ENCODE measurements at regions not wholly inside any gene's neighbourhood (a gene's known extent, or its start where the extent isn't known, plus 50 kb on each side); places are given as distances from the start of the nearest gene placed in this dataset.

DNA sequence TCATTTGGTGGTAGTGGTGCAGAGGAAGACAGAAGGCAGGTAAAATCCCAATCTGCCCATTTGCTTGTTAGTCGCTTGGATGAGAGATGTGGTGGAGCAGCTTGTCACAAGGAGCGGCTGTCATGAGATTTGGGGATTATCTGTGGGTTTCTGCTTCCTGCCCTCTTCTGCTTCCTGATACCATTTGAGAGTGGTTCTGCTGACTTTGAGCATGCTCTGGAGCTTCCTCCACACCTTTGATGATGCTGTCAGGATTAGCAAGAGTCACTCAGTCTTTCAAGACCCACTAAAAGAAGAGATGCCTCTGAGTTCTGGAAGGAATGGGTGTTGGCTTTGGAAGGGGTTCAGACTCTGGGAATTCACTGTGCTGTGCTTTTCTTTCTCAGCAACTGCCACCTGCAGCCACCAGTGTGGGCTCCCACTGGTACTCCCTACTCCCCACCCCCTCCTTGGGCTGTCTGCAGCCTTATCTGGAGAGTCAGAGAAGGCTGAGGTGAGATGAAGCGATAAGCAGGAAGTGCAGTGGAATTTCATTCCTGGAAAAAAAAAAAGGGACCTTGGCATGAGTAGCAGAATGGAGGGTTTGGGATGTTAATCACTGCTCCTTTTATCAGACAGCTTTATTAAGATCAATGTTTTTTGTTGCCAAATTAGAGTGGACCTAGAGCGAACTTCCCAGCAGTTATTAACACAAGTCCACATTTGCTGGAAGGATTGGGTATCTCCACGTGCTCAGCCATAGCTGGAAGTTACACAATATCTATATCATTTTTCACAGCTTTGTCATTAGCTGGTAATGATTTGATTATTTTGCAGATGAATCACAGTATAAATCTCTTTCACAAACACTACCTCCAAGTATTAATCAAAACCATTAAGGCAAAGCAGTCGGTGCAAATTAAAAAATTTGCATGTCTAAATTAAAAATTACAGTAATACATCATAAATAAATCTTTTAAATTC is 233.0 kb upstream of the SATB1 start:
- no peaks in the 10 kb centered on the region for H3K27me3 ChIP-seq (ENCODE audit: low read length)
- no peaks in the 10 kb centered on the region for H3K36me3 ChIP-seq (ENCODE audit: insufficient read depth, low read length)
- H3K9ac ChIP-seq (ENCODE audit: low read length), result no peak overlapping the region
- no peaks in the 10 kb centered on the region for H3K4me1 ChIP-seq (ENCODE audit: low read length)
- H3K79me2 ChIP-seq (ENCODE audit: low read length), result no peaks in the 10 kb centered on the region
- no peak overlapping the region for H3K4me3 ChIP-seq (ENCODE audit: low read length)
- H2AFZ ChIP-seq (ENCODE audit: low read length), result no peak overlapping the region
- no peaks in the 10 kb centered on the region for H3K9me3 ChIP-seq (ENCODE audit: low read length)
- H4K20me1 ChIP-seq (ENCODE audit: insufficient read depth, low read depth, low read length), result no peaks in the 10 kb centered on the region
- H3K4me2 ChIP-seq (ENCODE audit: low read depth, low read length, poor library complexity, severe bottlenecking), result no peak overlapping the region
- no peak for DNase-seq
- H3K9me2 ChIP-seq (replicated peaks; ENCODE audit: insufficient read depth, low read length), result no peaks in the 10 kb centered on the region
- no peak overlapping the region for H3K27ac ChIP-seq (ENCODE audit: low read length)

DNA sequence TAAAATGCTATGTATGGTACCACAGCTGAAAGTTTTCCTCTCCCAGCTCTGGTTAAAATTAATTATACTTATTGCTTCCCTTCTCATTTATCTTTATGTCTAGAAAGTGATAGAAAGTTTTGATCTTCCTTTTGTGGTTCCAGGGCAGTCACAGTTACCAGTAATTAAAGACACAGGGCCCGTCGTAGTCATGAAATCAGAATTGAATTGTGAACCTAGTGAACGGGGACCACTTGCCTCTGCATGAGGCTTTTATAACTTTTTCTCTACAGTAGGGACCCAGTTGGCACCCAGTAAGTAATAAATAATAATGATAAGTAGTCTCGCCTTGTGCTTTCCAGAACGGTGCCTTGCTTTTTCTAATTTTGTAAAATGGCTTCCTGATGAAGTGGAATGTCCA is 231.7 kb upstream of the SATB1 start:
- Histone ChIP-seq H3K9ac (ENCODE audit: low read length) (no peak overlapping the region), H3K9me3 (ENCODE audit: low read length) (no peaks in the 10 kb centered on the region), H3K4me3 (ENCODE audit: low read length) (no peak overlapping the region), H2AFZ (ENCODE audit: low read length) (no peak overlapping the region), H4K20me1 (ENCODE audit: insufficient read depth, low read depth, low read length) (no peaks in the 10 kb centered on the region), H3K9me2 (replicated peaks; ENCODE audit: insufficient read depth, low read length) (no peaks in the 10 kb centered on the region), H3K36me3 (ENCODE audit: insufficient read depth, low read length) (no peaks in the 10 kb centered on the region), H3K27ac (ENCODE audit: low read length) (no peak overlapping the region), H3K27me3 (ENCODE audit: low read length) (no peaks in the 10 kb centered on the region), H3K79me2 (ENCODE audit: low read length) (no peaks in the 10 kb centered on the region), H3K4me2 (ENCODE audit: low read depth, low read length, poor library complexity, severe bottlenecking) (no peak overlapping the region), H3K4me1 (ENCODE audit: low read length) (no peaks in the 10 kb centered on the region)
- no peak for DNase-seq

DNA sequence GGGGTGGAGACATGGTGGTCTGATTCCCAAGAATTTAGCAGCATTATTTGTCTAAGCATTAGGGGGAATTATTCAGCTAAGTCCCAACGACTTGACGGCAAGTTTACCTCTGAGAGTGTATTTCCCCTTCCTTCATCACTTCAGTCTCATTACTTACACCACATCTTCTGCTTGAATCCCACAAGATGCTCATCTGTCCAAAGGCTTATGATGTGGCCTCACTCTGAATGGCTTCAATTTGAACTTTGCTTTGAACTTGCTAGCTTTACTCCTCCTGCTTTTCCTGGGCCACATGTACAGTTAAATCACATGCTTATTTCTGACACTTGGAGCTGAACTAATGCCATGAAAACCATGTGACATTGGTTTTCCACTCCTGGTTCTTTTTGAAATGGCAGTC is 231.3 kb upstream of the SATB1 start:
- no peak for DNase-seq
- Histone ChIP-seq H3K79me2 (ENCODE audit: low read length) (no peaks in the 10 kb centered on the region), H3K27ac (ENCODE audit: low read length) (no peak overlapping the region), H2AFZ (ENCODE audit: low read length) (no peak overlapping the region), H3K4me2 (ENCODE audit: low read depth, low read length, poor library complexity, severe bottlenecking) (no peak overlapping the region), H3K27me3 (ENCODE audit: low read length) (no peaks in the 10 kb centered on the region), H4K20me1 (ENCODE audit: insufficient read depth, low read depth, low read length) (no peaks in the 10 kb centered on the region), H3K36me3 (ENCODE audit: insufficient read depth, low read length) (no peaks in the 10 kb centered on the region), H3K9me3 (ENCODE audit: low read length) (no peaks in the 10 kb centered on the region), H3K9ac (ENCODE audit: low read length) (no peak overlapping the region), H3K4me1 (ENCODE audit: low read length) (no peaks in the 10 kb centered on the region), H3K4me3 (ENCODE audit: low read length) (no peak overlapping the region), H3K9me2 (replicated peaks; ENCODE audit: insufficient read depth, low read length) (no peaks in the 10 kb centered on the region)

DNA sequence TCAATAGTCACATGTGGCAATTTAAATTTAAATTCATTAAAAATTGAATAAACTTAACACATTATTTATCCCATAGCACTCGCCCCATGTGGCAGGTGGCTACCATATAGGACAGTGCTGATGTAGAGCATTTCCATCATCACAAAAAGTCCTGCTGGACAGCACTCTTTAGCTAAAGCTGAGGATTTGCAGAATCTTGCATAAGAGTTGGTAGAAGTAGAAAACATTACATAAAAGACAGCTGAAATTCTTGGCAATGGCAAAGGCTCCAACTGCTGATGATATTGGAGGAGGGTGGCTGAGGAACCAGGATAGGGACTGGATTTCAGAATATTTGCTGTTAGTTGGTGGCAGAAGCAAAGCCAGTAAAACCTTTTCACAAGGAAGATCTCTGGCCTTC is 230.7 kb upstream of the SATB1 start:
- Histone ChIP-seq H3K27ac (ENCODE audit: low read length) (no peak overlapping the region), H3K36me3 (ENCODE audit: insufficient read depth, low read length) (no peaks in the 10 kb centered on the region), H3K9ac (ENCODE audit: low read length) (no peak overlapping the region), H3K9me3 (ENCODE audit: low read length) (no peaks in the 10 kb centered on the region), H3K79me2 (ENCODE audit: low read length) (no peaks in the 10 kb centered on the region), H3K4me1 (ENCODE audit: low read length) (no peaks in the 10 kb centered on the region), H3K27me3 (ENCODE audit: low read length) (no peaks in the 10 kb centered on the region), H3K4me3 (ENCODE audit: low read length) (no peak overlapping the region), H2AFZ (ENCODE audit: low read length) (no peak overlapping the region), H3K9me2 (replicated peaks; ENCODE audit: insufficient read depth, low read length) (no peaks in the 10 kb centered on the region), H4K20me1 (ENCODE audit: insufficient read depth, low read depth, low read length) (no peaks in the 10 kb centered on the region), H3K4me2 (ENCODE audit: low read depth, low read length, poor library complexity, severe bottlenecking) (no peak overlapping the region)
- DNase-seq, result no peak

DNA sequence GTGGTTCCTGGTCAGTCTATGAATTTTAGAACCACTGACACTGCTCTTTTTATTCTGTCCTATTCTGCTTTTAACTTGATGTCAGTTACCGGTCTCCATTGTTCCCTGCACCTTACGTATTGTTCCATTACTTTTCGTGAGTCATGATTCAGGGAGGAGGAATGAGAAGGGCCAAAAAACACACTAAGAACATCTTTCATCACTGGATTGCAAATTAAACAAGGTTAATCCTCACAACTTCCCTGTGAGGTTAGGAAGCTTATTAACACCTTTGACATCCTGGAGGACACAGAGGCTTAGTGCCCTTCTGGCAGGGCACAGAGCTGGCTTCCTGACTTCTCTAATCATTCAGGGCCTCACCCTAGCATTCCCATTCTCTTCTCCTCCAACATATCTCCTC is 227.6 kb upstream of the SATB1 start:
- no peaks in the 10 kb centered on the region for H3K9me2 ChIP-seq (replicated peaks; ENCODE audit: insufficient read depth, low read length)
- no peak for DNase-seq
- no peaks in the 10 kb centered on the region for H3K9me3 ChIP-seq (ENCODE audit: low read length)
- no peak overlapping the region for H3K27ac ChIP-seq (ENCODE audit: low read length)
- H3K79me2 ChIP-seq (ENCODE audit: low read length), result no peaks in the 10 kb centered on the region
- H3K9ac ChIP-seq (ENCODE audit: low read length), result no peak overlapping the region
- no peaks in the 10 kb centered on the region for H3K4me1 ChIP-seq (ENCODE audit: low read length)
- no peaks in the 10 kb centered on the region for H3K27me3 ChIP-seq (ENCODE audit: low read length)
- no peak overlapping the region for H3K4me2 ChIP-seq (ENCODE audit: low read depth, low read length, poor library complexity, severe bottlenecking)
- H3K4me3 ChIP-seq (ENCODE audit: low read length), result no peak overlapping the region
- no peak overlapping the region for H2AFZ ChIP-seq (ENCODE audit: low read length)
- H4K20me1 ChIP-seq (ENCODE audit: insufficient read depth, low read depth, low read length), result no peaks in the 10 kb centered on the region
- H3K36me3 ChIP-seq (ENCODE audit: insufficient read depth, low read length), result no peaks in the 10 kb centered on the region

DNA sequence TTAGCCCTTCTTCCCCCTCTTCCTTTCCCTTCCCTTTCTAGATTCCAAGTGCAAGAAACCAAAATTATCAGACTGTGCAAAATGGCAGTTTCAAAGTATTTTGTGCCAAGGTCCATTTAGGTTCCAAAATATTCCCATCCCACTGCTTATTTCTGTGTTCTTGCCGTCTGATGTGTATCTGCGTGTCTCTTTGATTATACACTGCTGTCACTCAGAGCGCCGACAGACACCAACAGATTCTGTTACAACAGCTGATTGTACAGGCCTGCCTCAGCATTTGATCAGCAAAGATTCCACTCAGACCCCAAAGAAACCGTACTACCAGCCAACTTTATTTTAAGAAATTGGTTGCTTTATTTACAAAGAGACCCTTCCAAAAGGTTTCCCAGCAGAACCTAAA is 225.6 kb upstream of the SATB1 start:
- H3K27me3 ChIP-seq (ENCODE audit: low read length), result no peaks in the 10 kb centered on the region

DNA sequence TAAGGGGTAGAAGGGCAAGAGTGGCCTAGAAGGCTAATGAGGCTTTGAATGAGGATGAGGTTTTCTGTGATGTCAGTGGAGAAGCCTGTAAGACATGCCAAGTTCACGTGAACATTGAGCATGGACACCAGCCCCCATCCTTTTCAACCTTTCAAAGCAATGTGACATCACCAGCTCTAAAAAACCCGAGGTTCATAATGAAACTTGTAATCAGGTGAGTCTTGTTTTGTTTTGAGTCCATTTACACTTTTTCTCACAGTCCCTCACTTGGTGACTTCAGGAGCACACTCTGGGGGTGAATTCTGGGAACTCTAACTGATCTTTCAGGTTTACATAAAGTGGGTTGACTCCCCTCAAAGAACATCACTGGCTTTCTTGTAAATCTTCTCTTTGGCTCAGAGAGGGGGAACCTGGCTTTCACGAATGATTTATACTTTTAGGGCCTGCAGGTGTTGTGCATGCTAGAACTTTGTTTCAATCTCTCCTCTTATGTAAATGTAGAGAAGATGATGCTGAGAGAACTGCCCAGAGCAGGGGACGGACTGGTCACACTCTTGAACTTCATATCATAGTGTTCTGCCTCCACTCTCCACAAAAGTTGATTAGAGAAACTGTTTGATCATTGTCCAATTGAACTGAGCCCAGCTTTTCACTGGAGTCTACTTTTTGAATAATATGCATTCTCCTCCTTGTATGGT is 224.7 kb upstream of the SATB1 start:
- DNase-seq, result no peak
- no peaks in the 10 kb centered on the region for H3K9me3 ChIP-seq (ENCODE audit: low read length)
- no peaks in the 10 kb centered on the region for H3K36me3 ChIP-seq (ENCODE audit: insufficient read depth, low read length)
- no peak overlapping the region for H3K4me2 ChIP-seq (ENCODE audit: low read depth, low read length, poor library complexity, severe bottlenecking)
- H3K79me2 ChIP-seq (ENCODE audit: low read length), result no peaks in the 10 kb centered on the region
- H3K27ac ChIP-seq (ENCODE audit: low read length), result no peak overlapping the region
- H3K4me3 ChIP-seq (ENCODE audit: low read length), result no peak overlapping the region
- no peaks in the 10 kb centered on the region for H3K27me3 ChIP-seq (ENCODE audit: low read length)
- no peak overlapping the region for H3K9ac ChIP-seq (ENCODE audit: low read length)
- H2AFZ ChIP-seq (ENCODE audit: low read length), result no peak overlapping the region
- H3K9me2 ChIP-seq (replicated peaks; ENCODE audit: insufficient read depth, low read length), result no peaks in the 10 kb centered on the region
- no peaks in the 10 kb centered on the region for H3K4me1 ChIP-seq (ENCODE audit: low read length)
- H4K20me1 ChIP-seq (ENCODE audit: insufficient read depth, low read depth, low read length), result no peaks in the 10 kb centered on the region

More for the DNA sequence above, 225.6 kb upstream of the SATB1 start:
- no peak overlapping the region for H2AFZ ChIP-seq (ENCODE audit: low read length)
- no peaks in the 10 kb centered on the region for H3K36me3 ChIP-seq (ENCODE audit: insufficient read depth, low read length)
- H3K79me2 ChIP-seq (ENCODE audit: low read length), result no peaks in the 10 kb centered on the region
- H3K4me1 ChIP-seq (ENCODE audit: low read length), result no peaks in the 10 kb centered on the region
- H3K9ac ChIP-seq (ENCODE audit: low read length), result no peak overlapping the region
- no peak overlapping the region for H3K4me2 ChIP-seq (ENCODE audit: low read depth, low read length, poor library complexity, severe bottlenecking)
- no peak for DNase-seq
- H3K9me2 ChIP-seq (replicated peaks; ENCODE audit: insufficient read depth, low read length), result no peaks in the 10 kb centered on the region
- H3K9me3 ChIP-seq (ENCODE audit: low read length), result no peaks in the 10 kb centered on the region
- H3K4me3 ChIP-seq (ENCODE audit: low read length), result no peak overlapping the region
- H3K27ac ChIP-seq (ENCODE audit: low read length), result no peak overlapping the region
- no peaks in the 10 kb centered on the region for H4K20me1 ChIP-seq (ENCODE audit: insufficient read depth, low read depth, low read length)

DNA sequence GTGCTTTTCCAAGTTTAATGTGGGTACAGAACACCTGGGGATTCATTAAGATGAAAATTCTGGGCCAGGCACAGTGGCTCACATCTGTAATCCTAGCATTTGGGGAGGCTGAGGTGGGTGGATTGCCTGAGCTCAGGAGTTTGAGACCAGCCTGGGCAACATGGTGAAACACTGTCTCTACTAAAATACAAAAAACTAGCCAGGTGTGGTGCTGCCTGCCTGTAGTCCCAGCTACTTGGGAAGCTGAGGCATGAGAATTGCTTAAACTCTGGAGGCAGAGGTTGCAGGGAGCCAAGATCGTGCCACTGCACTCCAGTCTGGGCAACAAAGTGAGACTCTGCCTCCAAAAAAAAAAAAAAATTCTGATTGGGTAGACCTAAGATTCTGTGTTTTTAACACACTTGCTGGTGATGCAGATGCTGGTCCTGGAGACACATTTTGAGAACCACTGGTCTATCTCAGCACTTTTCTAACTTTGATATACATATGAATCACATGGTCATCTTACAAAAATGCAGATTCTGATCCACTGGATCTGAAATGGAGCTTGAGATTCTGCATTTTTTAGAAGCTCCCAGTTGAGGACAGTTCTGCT is 223.8 kb upstream of the SATB1 start:
- no peak overlapping the region for H3K27ac ChIP-seq (ENCODE audit: low read length)
- H3K4me1 ChIP-seq (ENCODE audit: low read length), result no peaks in the 10 kb centered on the region
- no peak overlapping the region for H3K4me3 ChIP-seq (ENCODE audit: low read length)
- no peaks in the 10 kb centered on the region for H4K20me1 ChIP-seq (ENCODE audit: insufficient read depth, low read depth, low read length)
- DNase-seq, result no peak
- H3K9me2 ChIP-seq (replicated peaks; ENCODE audit: insufficient read depth, low read length), result no peaks in the 10 kb centered on the region
- H3K9ac ChIP-seq (ENCODE audit: low read length), result no peak overlapping the region
- no peak overlapping the region for H2AFZ ChIP-seq (ENCODE audit: low read length)
- H3K27me3 ChIP-seq (ENCODE audit: low read length), result no peaks in the 10 kb centered on the region
- no peaks in the 10 kb centered on the region for H3K79me2 ChIP-seq (ENCODE audit: low read length)
- H3K9me3 ChIP-seq (ENCODE audit: low read length), result no peaks in the 10 kb centered on the region
- H3K4me2 ChIP-seq (ENCODE audit: low read depth, low read length, poor library complexity, severe bottlenecking), result no peak overlapping the region
- no peaks in the 10 kb centered on the region for H3K36me3 ChIP-seq (ENCODE audit: insufficient read depth, low read length)

Data from Karpas-422 (cell line).